HG03571 (cell line): ENCODE measurements at regions not wholly inside any gene's neighbourhood (a gene's known extent, or its start where the extent isn't known, plus 50 kb on each side); places are given as distances from the start of the nearest gene placed in this dataset.

Experiments used
- ATAC-seq: cut with Tn5 transposase; IDR thresholded peaks from one replicate; pipeline ENCODE4 v1.9.1; 2021; ENCODE audit not compliant: unreplicated experiment

DNA sequence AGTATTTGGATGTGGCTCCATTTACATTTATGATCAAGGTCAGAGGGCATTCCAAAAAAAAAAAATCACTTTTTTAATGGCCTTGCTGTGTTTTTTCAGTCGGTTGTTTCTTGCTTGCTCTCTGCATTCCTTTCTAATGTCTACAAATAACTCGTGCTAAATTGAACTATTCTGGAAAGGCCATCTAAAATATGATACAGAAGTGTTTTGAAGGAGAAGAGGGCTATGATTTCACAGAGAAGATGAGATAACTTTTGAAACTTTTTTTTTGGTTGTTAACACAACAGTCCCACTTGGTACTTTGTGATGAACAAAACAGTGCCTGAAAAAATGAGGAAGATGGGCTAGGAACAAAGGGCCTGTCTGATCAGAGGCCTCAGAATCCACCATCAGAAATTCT lies 156.1 kb upstream of the SMLR1 start:
- no peak for ATAC-seq

DNA sequence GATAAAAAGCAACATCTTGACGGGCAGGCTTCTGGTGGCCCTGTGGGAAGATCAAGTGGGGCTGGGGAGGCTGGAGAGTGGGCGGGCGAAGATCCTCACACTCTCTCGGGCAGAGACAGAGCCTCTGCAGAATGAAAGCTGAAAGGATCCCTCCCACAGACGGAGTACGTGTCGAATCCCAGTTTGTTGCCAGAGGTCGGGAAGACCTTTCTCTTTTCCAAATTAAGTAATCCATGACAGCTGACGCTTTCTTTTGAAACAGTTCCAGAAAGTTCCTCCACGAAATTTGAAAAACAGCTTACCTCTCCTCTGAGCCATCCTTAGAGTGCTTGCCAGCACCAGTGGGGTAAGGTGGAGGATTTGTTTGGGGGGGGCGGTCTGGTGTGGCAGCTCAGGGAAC lies 155.6 kb upstream of the SMLR1 start:
- no peak for ATAC-seq

DNA sequence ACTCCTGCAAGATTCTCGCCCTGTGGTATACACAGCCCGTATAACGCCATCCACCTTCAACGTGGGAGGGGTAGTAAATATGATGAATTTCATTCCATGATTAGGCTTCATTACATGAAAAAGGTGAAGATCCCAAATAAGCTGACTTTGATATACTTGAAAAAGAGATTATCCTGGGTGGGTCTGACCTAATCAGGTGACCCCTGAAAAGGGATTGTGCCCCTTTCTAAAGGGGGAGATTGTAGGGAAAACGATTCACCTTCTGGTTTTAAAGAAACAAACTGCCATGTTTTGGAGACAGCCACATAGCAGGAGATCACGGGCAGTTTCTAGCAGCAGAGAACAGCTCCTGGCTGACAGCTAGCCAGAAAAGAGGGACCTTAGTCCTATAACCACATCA lies 155.1 kb upstream of the SMLR1 start:
- no peak for ATAC-seq

DNA sequence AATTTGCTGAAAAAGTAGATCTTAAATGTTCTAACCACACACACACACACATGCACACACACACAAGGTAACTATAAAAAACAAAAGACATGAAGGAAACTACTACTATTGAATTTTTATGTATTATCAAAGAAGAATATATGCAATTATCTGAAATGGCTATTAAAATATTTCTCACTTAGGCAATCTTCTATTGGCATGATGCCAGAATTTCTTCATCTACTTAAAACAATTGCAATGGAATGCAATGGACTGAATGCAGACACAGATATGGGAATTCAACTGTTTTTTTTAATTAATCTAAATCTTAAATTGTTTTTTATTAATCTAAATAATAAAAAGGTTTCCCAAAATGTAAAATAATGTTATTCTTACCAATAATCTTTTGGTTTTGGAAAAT lies 152.6 kb upstream of the SMLR1 start:
- no peak for ATAC-seq

DNA sequence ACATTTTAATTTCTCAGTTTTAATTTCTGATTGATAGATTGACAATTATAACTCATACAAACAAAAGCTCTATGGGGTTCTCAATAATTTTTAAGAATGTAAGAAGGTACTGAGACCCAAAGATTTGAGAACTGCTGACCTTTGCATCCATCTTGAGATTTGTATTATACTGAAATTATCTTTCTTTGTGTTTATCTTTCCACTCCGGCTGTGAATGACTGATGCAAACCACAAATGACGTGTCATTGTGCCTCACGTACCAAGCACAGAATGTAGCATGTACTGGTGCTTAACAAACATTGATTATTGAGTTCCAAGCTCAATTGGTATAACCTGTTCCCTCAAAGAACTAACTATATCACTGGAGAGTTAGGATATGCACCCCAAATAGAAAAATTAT lies 152.1 kb upstream of the SMLR1 start:
- ATAC-seq, result no peak

DNA sequence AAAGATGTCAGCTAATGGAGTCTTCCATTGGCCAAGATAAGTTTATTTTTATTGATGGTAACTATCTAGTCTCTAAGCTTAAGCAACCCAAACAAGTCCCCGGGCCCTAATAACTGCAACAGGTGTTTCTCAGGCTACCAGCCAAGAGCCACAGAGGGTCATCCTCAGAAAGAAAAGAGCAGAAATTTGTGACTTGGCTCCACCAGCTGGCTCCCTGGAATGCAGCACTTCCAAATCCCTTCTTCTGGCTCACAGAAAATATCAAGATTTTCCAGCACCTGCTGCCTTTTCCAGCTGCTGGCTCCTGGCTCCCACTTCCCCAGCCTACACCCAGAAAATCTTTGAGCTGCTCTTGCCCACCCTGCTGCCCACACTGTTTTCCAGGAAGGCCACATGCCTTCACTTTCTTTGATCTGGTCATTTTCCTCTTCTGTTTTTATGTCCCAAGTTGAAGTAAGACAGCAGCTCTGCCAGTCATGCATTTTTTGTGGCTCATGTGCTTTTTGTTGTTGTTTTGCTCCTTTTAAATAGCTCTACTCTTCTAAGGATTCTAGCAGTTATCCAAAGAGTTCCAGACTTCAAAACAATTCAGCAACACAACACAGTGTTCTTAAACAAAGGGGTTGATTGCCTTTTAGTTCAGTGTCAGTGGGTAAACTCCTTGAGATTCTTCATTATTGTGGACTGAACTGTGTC lies 151.0 kb upstream of the SMLR1 start:
- no peak for ATAC-seq

DNA sequence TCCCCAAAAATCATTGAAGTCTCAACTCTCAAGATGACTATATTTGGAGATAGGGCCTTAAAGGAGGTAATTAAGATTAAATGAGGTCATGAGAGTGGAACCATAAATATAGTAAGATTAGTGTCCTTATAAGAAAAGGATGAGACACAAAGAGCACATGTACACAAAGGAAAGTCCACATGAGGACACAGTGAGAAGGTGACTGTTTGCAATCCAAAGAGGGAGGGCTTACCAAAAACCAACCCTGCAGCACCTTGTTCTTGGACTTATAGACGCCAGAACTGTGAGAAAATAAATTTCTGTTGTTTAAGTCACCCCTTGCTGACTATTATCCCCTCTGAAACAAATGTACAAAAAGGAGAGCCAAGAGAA lies 150.4 kb upstream of the SMLR1 start:
- ATAC-seq, result no peak

DNA sequence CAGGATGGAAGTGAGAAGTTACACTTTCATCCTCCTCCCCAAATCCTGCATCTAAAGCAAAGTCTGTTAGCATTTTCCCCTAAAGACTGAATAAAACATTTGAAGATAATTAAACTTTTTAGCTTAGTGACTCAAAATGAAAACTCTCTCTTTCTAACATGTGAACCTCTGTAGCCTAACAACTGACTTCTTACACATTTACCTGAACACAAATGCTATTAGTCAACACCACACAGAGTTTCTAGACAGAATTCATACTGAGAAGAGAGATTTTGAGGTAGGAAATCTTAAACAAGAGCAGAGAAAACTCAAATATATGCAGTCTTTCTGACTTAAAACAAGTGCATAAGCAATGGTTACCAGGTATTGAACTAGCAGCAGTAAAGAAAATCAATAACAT lies 149.9 kb upstream of the SMLR1 start:
- no peak for ATAC-seq

DNA sequence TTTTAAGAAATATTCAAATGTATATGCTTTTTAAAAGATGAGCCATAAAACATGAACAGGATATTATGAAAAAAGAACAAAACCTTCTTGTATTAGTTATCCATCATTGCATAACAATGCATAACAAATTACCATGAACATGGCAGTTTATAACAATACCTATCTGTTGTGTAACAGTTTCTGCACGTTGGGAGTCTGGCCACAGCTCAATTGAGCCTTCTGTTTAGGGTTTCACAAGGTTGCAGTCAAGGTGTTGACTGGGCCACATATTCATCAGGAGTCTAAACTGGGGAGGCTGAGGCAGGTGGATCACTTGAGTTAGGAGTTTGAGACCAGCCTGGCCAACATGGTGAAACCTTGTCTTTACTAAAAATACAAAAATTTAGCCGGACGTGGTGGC lies 149.4 kb upstream of the SMLR1 start:
- ATAC-seq, result no peak

DNA sequence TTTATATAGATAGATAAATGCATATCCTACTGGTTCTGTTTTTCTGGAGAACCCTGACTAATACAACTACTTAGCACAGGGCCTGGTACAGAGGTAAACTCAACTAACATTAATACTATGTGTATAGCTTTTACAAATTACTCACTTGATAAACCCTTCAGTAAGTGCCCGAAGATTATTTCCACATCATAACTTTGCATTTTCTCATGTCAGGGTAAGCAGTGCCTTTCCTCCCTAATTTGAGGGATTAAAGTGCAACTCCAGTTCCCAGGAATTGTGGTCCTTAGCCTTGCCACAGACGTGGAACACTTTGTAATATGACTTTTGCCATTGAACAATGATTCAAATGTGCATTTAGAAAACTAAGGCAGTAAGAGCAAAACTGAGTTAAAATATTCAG lies 147.5 kb upstream of the SMLR1 start:
- ATAC-seq, result no peak

DNA sequence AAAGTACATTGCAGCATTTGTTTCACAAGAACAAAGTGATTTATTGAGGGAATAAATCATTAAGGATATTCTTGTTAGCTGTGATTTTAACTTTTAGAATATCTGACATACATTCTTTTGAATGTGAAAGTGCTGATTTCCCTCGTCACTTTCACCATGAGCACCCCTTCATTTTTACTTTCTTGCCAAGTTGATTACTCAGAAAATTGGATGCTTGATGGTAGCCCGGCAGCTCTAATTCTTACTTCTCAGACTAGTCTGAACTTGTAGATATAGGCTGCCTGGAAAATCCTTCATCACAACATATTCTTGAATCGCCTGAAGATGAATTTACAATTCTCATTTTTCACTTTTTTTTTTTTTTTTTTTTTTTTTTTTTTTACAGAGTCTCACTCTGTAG lies 147.1 kb upstream of the SMLR1 start:
- no peak for ATAC-seq

DNA sequence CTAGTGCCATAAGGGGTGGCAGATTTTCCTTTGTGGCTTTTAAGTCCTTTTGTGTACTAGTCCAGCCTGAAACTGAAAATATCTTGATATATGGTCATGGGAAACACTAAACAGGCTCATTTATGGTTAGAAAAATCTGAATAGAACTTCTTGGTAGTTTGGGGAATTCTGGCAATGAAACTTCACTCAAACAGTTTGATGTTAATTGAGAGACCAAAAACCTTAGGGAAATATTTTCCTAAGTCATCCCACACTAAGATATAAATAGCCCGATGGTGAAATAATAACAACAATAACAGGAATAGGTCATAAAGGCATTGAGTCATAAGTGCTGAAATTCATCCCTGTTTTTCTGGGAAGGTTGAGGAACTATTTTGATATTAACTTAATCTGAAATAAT lies 146.2 kb upstream of the SMLR1 start:
- no peak for ATAC-seq

DNA sequence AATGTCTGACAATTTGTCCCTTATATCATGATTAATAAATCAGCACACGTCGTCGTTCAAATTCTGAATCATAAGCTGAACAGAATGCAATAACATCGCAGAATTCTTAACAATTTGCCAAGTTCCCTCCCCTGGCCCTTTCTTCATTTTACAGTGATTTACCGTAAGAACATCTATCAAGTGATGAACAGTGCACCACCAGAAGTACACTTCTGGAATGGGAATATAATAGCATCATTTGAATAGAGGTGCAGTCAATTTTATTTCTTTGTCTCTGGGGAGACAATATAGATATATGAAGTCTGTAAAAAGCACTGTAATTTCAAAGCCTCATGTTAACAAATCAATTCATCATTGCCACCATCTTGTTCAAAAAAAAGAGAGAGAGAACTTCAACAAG lies 145.1 kb upstream of the SMLR1 start:
- ATAC-seq, result no peak

DNA sequence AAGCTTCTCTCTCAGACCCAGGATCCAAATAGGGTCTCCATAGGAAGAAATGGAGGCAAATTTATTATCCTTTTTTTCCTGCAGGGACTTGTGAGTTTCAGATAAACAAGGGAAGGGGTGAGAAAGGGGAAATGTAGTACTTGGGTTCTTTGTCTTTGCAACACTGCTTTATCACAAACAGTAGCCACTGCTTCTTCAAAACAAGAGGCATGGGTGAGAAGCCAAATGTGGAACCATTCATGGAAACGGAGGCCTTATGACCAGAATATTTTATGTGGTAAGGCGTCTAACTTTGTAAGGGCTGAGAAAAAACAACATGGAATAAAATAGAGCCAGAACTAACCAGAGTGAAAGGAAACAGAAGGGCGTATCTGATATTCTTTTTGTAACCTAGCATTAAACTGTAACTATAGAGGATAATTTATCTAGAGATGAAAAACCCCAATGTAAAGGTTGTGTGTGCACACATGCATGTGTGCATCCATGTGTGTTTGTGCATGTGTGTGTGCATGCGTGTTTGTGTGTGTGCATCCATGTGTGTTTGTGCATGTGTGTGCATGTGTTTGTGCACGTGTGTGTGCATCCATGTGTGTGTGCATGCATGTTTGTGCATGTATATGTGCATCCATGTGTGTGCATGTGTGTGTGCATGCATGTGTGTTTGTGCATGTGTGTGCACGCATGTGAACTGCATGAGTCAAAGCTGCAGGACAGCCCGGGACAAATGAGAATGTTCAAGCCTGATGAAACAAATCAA lies 143.3 kb upstream of the SMLR1 start:
- ATAC-seq, result no peak

DNA sequence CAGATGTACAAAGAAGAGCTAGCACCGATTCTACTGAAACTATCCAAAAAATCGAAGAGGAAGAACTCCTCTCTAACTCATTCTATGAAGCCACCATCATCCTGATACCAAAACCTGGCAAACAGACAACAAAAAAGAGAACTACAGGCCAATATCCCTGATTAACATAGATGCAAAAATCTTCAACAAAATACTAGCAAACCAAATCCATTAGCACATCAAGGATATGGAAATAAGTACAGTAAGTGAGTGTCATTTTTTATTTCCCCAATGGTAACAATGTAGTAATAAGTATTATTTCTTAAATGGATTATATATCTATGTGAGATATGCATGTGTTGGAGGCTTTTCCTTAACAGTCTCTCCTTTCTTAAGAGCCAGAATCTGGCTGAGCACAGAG lies 134.5 kb upstream of the SMLR1 start:
- ATAC-seq, result no peak

DNA sequence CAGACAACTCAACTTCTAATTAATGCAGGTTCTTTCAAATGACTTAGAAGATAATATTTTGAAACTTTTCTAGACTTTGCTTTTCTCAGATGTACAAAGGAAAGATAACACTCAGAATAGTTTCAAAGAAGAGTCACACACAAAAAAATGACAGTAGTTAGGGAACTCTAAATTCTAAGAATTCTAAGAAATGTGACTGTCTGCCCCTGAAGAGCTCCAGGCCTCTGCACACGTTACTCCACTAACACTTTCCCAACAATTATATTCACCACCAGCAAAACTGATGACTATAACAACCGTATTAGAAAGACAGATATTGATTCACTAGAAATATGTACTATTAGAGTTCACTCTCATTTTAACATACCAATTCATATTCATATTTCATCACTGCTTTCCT lies 133.3 kb upstream of the SMLR1 start:
- no peak for ATAC-seq

DNA sequence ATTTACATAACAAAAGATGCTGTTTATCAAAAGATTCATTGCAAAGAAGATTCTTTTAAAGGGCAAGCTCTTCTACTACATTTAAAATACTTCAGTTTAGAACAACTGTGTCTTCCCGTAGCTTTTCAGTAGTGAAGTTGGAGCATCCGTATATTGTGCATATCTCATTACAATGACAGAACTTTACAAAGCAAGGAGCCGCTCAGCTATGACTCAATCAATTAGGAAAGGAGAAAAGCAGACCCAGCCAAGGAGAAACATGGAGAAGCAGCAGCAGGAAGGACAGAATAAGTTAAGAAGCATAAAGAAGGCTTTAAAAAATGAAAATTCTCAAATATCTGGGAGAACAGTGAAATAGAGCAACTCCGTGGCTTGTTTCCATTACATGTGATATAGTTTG lies 132.6 kb upstream of the SMLR1 start:
- ATAC-seq, result no peak

DNA sequence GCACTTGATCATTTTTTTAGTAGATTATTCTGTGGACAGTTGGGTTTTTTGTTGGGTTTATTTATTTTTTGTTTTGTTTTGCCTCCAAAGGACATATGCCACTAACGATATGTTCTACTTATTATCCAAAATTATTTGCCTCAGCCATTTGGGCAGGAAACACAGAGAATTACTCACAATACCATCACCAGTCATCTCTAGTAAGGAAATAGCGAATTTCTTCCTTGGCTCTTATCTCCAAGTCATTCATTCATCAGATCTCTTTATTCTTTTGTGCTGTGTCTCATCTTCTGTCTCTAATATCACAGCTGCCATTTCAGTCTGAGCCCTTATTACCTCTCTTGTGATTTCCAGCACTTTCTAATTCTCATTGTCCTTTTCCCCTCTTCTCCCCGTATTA lies 130.4 kb upstream of the SMLR1 start:
- ATAC-seq, result no peak

DNA sequence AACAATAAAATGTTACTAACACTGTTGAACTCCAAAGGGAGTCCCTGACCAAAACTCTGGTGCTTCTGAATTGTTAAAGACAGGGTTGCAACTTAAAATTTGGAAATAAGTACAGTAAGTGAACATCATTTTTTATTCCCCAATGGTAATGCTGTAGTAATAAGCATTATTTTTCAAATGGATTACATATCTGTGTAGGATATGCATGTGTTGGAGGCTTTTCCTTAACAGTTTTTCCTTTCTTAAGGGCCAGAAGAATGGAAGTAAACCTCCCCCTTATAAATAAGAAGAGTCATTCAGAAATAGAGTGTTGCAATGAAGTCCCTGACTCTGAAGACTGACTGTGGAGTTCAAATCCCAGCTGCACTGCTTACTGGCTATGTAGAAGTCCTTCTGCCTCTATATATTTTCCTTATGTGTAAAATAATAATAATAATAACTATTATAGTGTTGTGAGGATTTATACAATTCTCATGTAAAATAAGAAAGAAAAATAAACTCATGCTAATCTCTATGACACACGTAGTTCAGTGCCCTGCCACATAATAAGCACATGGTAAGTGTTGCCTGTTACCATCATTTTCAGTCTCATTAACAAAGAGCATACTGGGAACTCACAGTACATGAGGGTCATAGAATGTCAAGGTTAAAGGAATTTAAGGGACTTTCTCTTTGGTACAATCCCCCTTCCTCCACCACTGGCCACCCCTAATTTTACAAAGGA lies 129.8 kb upstream of the SMLR1 start:
- ATAC-seq, result peak; percentile 25

DNA sequence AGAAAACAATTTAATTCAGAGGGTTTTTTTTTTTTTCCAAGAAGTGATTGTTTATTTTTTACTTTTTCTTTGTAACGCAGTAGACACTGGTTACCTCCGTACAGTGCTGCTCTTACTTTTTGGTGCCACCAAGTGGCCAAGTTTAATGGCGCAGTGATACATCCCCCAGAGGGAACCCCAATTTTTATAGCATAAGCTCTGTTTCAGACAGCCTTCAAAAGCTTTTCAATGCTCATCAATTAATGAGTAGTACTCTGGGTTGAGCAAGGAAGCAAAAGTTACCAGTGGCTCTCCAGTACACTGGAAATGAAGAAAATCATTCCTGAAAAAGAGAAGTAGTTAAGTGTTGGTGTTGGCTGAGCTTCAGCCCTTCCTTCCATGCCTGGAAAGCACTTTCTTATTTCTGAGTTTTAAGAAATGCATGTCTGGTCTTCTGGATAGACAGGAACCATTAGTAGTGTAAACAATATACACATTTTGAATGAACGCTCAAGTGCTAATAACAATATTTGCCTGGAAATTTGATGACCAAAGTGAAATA lies 129.1 kb upstream of the SMLR1 start:
- peak; percentile 95 for ATAC-seq

DNA sequence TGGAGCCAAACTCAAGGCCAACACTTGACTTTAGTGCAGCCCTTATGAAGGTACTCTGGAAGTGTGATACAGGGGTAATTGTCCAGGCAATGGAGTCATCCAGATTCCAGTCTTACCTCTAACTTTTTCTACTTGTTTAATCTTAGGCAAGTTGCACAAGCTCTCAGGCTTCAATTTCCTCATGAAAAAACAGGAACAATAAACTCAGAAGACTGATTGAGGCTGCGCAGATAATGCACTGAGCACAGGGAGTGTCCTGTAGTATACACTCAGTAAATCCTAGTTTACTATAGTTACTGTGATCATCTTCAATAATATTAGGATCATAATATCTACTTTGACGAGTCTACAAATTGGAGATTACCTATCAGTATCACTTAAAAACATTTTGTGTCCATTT lies 127.5 kb upstream of the SMLR1 start:
- ATAC-seq, result no peak

DNA sequence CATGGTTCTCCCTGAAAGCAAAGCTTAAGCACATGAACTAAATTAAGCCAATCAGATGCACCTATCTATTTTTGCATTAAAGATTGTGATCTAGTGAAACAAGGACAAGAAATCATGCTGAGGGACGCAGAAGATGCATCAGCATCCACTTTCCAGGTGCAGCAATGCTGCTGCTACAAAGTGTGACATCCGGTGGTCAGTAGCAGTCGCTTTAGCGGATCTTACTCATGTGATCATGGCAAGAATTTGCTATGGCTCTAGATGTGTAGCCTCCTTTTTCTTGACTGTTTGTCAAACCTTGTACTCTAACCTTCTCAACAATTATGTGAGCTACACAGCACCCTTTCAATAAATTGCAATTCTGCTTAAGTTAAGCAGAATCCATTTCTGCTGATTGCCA lies 126.8 kb upstream of the SMLR1 start:
- no peak for ATAC-seq
